ENCODE measurements at regions not wholly inside any gene's neighbourhood (a gene's known extent, or its start where the extent isn't known, plus 50 kb on each side); places are given as distances from the start of the nearest gene placed in this dataset.

- TF ChIP-seq POLR2AphosphoS5 (IDR thresholded peaks at IDR 0.05; ENCODE audit: low read depth) (no peak), CTCF (conservative IDR thresholded peaks at IDR 0.05; ENCODE audit: low read depth in 2 of 2) (no peak), ZNF331 (CRISPR knock-in tag; IDR thresholded peaks at IDR 0.05; ENCODE audit: low read depth) (no peak), STAT1 (IDR thresholded peaks at IDR 0.05; ENCODE audit: unreplicated experiment) (no peak), EZH2 (IDR thresholded peaks at IDR 0.05; ENCODE audit: low read depth, unreplicated experiment) (no peak), EZH2phosphoT487 (IDR thresholded peaks at IDR 0.05; ENCODE audit: unreplicated experiment) (no peak), NANOG (IDR thresholded peaks at IDR 0.05; ENCODE audit: borderline replicate concordance) (no peak), CREB1 (CRISPR knock-in tag; IDR thresholded peaks at IDR 0.05; ENCODE audit: low read depth) (no peak), JUNB (IDR thresholded peaks at IDR 0.05; ENCODE audit: unreplicated experiment) (no peak), REST (IDR thresholded peaks at IDR 0.05; ENCODE audit: unreplicated experiment) (no peak)
Measured at GRCh38 chr5:78716206-78716605, 67.6 kb upstream of the LHFPL2 start.

Measured in GM23338 (cell line).